NOMO-1 (cell line): ENCODE measurements at regions not wholly inside any gene's neighbourhood (a gene's known extent, or its start where the extent isn't known, plus 50 kb on each side); places are given as distances from the start of the nearest gene placed in this dataset.
A peak's percentile ranks its signal among the peaks of the same experiment; 100 is the strongest.

Experiments
- DNase-seq, 2 experiments: peaks; one replicate each; lab custom pipeline; 2025; ENCODE audit not compliant: unreplicated experiment in 2 of 2; lab: John Stamatoyannopoulos, UW

- DNase-seq: no peak
Observed at GRCh38 chr1:168958562-168959289, 147.8 kb upstream of the ATP1B1 start.

- DNase-seq: no peak
Observed at GRCh38 chr1:168959382-168959781, 147.1 kb upstream of the ATP1B1 start.

GRCh38 chr1:168960114-168960513, 146.4 kb upstream of the ATP1B1 start:
- no peak for DNase-seq

GRCh38 chr1:168960595-168960994, 145.9 kb upstream of the ATP1B1 start:
- DNase-seq: no peak

GRCh38 chr1:168963601-168964000, 142.9 kb upstream of the ATP1B1 start:
- no peak for DNase-seq

- DNase-seq: no peak
Observed at GRCh38 chr1:168964478-168964877, 142.0 kb upstream of the ATP1B1 start.

GRCh38 chr1:168966217-168966616, 140.3 kb upstream of the ATP1B1 start:
- no peak for DNase-seq

GRCh38 chr1:168966636-168967035, 139.9 kb upstream of the ATP1B1 start:
- no peak for DNase-seq

GRCh38 chr1:168970926-168971659, 135.4 kb upstream of the ATP1B1 start:
- DNase-seq: no peak

- DNase-seq: no peak
Observed at GRCh38 chr1:168972225-168972624, 134.3 kb upstream of the ATP1B1 start.

- DNase-seq: no peak
Observed at GRCh38 chr1:168972887-168973286, 133.6 kb upstream of the ATP1B1 start.

- no peak for DNase-seq
Observed at GRCh38 chr1:168974117-168974516, 132.4 kb upstream of the ATP1B1 start.

GRCh38 chr1:168974611-168975010, 131.9 kb upstream of the ATP1B1 start:
- DNase-seq: no peak

- DNase-seq: no peak
Observed at GRCh38 chr1:168976267-168976666, 130.2 kb upstream of the ATP1B1 start.

GRCh38 chr1:168977618-168978017, 128.9 kb upstream of the ATP1B1 start:
- no peak for DNase-seq

- peak; percentile 1 to 7 for DNase-seq
Observed at GRCh38 chr1:168979276-168979675, 127.2 kb upstream of the ATP1B1 start.

GRCh38 chr1:168980180-168980579, 126.3 kb upstream of the ATP1B1 start:
- no peak for DNase-seq

GRCh38 chr1:168980656-168981055, 125.8 kb upstream of the ATP1B1 start:
- DNase-seq: no peak

- DNase-seq: no peak
Observed at GRCh38 chr1:168982778-168983177, 123.7 kb upstream of the ATP1B1 start.

- no peak for DNase-seq
Observed at GRCh38 chr1:168987330-168987729, 119.2 kb upstream of the ATP1B1 start.

GRCh38 chr1:168987923-168988322, 118.6 kb upstream of the ATP1B1 start:
- no peak for DNase-seq

GRCh38 chr1:168989985-168990384, 116.5 kb upstream of the ATP1B1 start:
- DNase-seq: no peak
